HepG2 (cell line): ENCODE measurements at regions not wholly inside any gene's neighbourhood (a gene's known extent, or its start where the extent isn't known, plus 50 kb on each side); places are given as distances from the start of the nearest gene placed in this dataset.

Source experiments
- ATAC-seq: fragments of 200-7000 bp; cut with Tn5 transposase; 3 replicates; pipeline ENCODE4 v1.9.1; 2020; ENCODE audit warnings: mild to moderate bottlenecking, moderate library complexity
- BruUV-seq: library from RNA; stranded (reverse); fragments of 400-500 nt; replicated peaks from 2 replicates; lab custom pipeline; 2021; lab: Mats Ljungman, UMichigan
- CTCF ChIA-PET: fragments of 300-600 bp; formaldehyde crosslinking; extraction: SDS; loops from one replicate; lab custom pipeline; 2021; ENCODE audit warnings: low total read pairs, inconsistent platforms, low intra/inter-chr PET ratio; lab: Yijun Ruan, JAX
- POLR2A ChIA-PET: fragments of 350-600 bp; sonication (Branson Sonifier 250); formaldehyde crosslinking; loops from one replicate; lab custom pipeline; 2020; ENCODE audit warnings: antibody characterized with exemption, inconsistent platforms; lab: Yijun Ruan, JAX
- DNase-seq: peaks from one replicate; pipeline ENCODE4 v3.0.0-alpha.2; 2015; ENCODE audit warnings: low spot score
- FAIRE-seq: peaks from 3 replicates; lab custom pipeline; 2011; peaks lifted over from hg19 to GRCh38; lab: Jason Lieb, UNC
- H2AFZ ChIP-seq: one replicate; pipeline ENCODE4 v1.6.1; 2011; ENCODE audit warnings: low read length, inconsistent platforms
- H3K27ac ChIP-seq: fragments of 300-600 bp; 3 replicates; pipeline ENCODE4 v1.8.0; 2011; ENCODE audit warnings: mixed run types, mild to moderate bottlenecking, mixed read lengths, low read length, inconsistent platforms; ENCODE audit not compliant: insufficient read depth; ENCODE audit errors: extremely low read length
- H3K27me3 ChIP-seq, 2 experiments: fragments of 200-600 bp in 1 of 2; 2 replicates in 1 of 2; 3 replicates in 1 of 2; pipeline versions ENCODE4 v1.6.0 to v1.8.0; 2011; ENCODE audit warnings: low read length in 2 of 2, mild to moderate bottlenecking in 2 of 2, moderate library complexity in 2 of 2, inconsistent platforms in 1 of 2; ENCODE audit not compliant: insufficient read depth in 2 of 2, control insufficient read depth in 1 of 2
- H3K36me3 ChIP-seq, 2 experiments: fragments of 200-600 bp in 1 of 2; replicated peaks in 1 of 2; 2 replicates in 1 of 2; 3 replicates in 1 of 2; pipeline versions ENCODE4 v1.5.1 to v1.8.0; 2011; ENCODE audit warnings: low read length in 2 of 2, inconsistent platforms in 1 of 2; ENCODE audit not compliant: insufficient read depth in 2 of 2, control insufficient read depth in 1 of 2
- H3K4me1 ChIP-seq: 2 replicates; pipeline ENCODE4 v1.5.1; 2012; ENCODE audit warnings: low read length, inconsistent platforms; ENCODE audit not compliant: insufficient read depth
- H3K4me2 ChIP-seq: 2 replicates; pipeline ENCODE4 v1.6.0; 2011; ENCODE audit warnings: low read depth, low read length, inconsistent platforms
- H3K4me3 ChIP-seq, 3 experiments: fragments of 200-600 bp in 1 of 3; sonication (generic), shearing (Covaris generic) in 1 of 3; replicated peaks in 1 of 3; 2 replicates each; pipeline ENCODE4 v1.5.1; 2011 to 2016; ENCODE audit warnings: low read length in 3 of 3, inconsistent platforms in 2 of 3, low read depth in 2 of 3, mild to moderate bottlenecking in 2 of 3, control low read depth in 1 of 3, mixed read lengths in 1 of 3; ENCODE audit not compliant: insufficient read depth in 1 of 3
- H3K79me2 ChIP-seq: one replicate; pipeline ENCODE4 v1.6.1; 2011; ENCODE audit warnings: low read length, inconsistent platforms; ENCODE audit not compliant: insufficient read depth
- H3K9ac ChIP-seq: 2 replicates; pipeline ENCODE4 v1.6.0; 2011; ENCODE audit warnings: mild to moderate bottlenecking, low read depth, low read length, inconsistent platforms; ENCODE audit not compliant: insufficient read depth
- H3K9me3 ChIP-seq: 2 replicates; pipeline ENCODE4 v1.5.1; 2012; ENCODE audit warnings: mild to moderate bottlenecking, low read length
- H4K20me1 ChIP-seq: 2 replicates; pipeline ENCODE4 v1.6.0; 2011; ENCODE audit warnings: inconsistent platforms, mild to moderate bottlenecking, low read length, moderate library complexity; ENCODE audit not compliant: insufficient read depth
- ARNT ChIP-seq: fragments of 450-650 bp; IDR thresholded peaks from 2 replicates; pipeline ENCODE4 v1.6.1; 2017
- CREB1 ChIP-seq, 2 experiments: fragments of 450-650 bp in 1 of 2; IDR thresholded peaks; 2 replicates each; pipeline ENCODE4 v1.6.1; 2016 to 2017; ENCODE audit warnings: control low read depth in 1 of 2, mild to moderate bottlenecking in 1 of 2, missing compliant biosample characterization in 1 of 2, missing genetic modification characterization in 1 of 2
- EEA1 ChIP-seq: sonication (generic); formaldehyde crosslinking; IDR thresholded peaks from 2 replicates; pipeline ENCODE4 v1.5.1; 2020; ENCODE audit warnings: mild to moderate bottlenecking, missing genetic modification reagents, borderline replicate concordance
- GZF1 ChIP-seq: sonication (generic); formaldehyde crosslinking; IDR thresholded peaks from 2 replicates; pipeline ENCODE4 v1.5.1; 2020; ENCODE audit warnings: mild to moderate bottlenecking, missing genetic modification reagents
- HNRNPL ChIP-seq: fragments of 200-400 bp; formaldehyde crosslinking; IDR thresholded peaks from 2 replicates; pipeline ENCODE4 v1.6.1; 2017; ENCODE audit warnings: mild to moderate bottlenecking, low read depth, low read length
- KLF11 ChIP-seq: IDR thresholded peaks from 2 replicates; pipeline ENCODE4 v1.6.1; 2016; ENCODE audit warnings: missing compliant biosample characterization
- KMT2A ChIP-seq: sonication (generic); formaldehyde crosslinking; IDR thresholded peaks from 2 replicates; pipeline ENCODE4 v1.4.0; 2020; ENCODE audit warnings: missing genetic modification reagents
- NCOA2 ChIP-seq: sonication (generic); formaldehyde crosslinking; IDR thresholded peaks from 2 replicates; pipeline ENCODE4 v1.8.0; 2022; ENCODE audit warnings: inconsistent platforms
- SMARCC2 ChIP-seq: fragments of 450-650 bp; IDR thresholded peaks from 2 replicates; pipeline ENCODE4 v1.6.1; 2017; ENCODE audit warnings: antibody characterized with exemption, mild to moderate bottlenecking
- SRSF1 ChIP-seq: fragments of 200-400 bp; formaldehyde crosslinking; optimal IDR thresholded peaks from 2 replicates; pipeline ENCODE3; 2017; ENCODE audit warnings: mild to moderate bottlenecking, low read depth, low read length, moderate library complexity
- TEAD3 ChIP-seq: optimal IDR thresholded peaks from 2 replicates; pipeline ENCODE3; 2016; ENCODE audit warnings: borderline replicate concordance
- YY1 ChIP-seq: IDR thresholded peaks from 2 replicates; pipeline ENCODE4 v1.6.1; 2011; ENCODE audit warnings: low read length, low read depth, moderate library complexity, mild to moderate bottlenecking; ENCODE audit not compliant: insufficient read depth, insufficient replicate concordance
- ZNF10 ChIP-seq: sonication (generic); formaldehyde crosslinking; IDR thresholded peaks from 2 replicates; pipeline ENCODE4 v1.4.0; 2020; ENCODE audit warnings: mild to moderate bottlenecking, low read depth, missing genetic modification reagents, borderline replicate concordance
- ZNF230 ChIP-seq: sonication (generic); formaldehyde crosslinking; IDR thresholded peaks from 2 replicates; pipeline ENCODE4 v1.4.0; 2020; ENCODE audit warnings: mild to moderate bottlenecking, missing genetic modification reagents
- ZNF431 ChIP-seq: sonication (generic); formaldehyde crosslinking; IDR thresholded peaks from 2 replicates; pipeline ENCODE4 v1.9.0; 2022; ENCODE audit warnings: missing genetic modification reagents, low read depth, mild to moderate bottlenecking, borderline replicate concordance
- ZNF441 ChIP-seq: sonication (generic); formaldehyde crosslinking; IDR thresholded peaks from 2 replicates; pipeline ENCODE4 v1.7.0; 2021; ENCODE audit warnings: missing genetic modification reagents, borderline replicate concordance
- ZNF703 ChIP-seq: sonication (generic); formaldehyde crosslinking; IDR thresholded peaks from 2 replicates; pipeline ENCODE4 v1.5.1; 2020; ENCODE audit warnings: missing genetic modification reagents, mild to moderate bottlenecking, moderate library complexity, borderline replicate concordance
- ZSCAN25 ChIP-seq: sonication (generic); formaldehyde crosslinking; IDR thresholded peaks from 2 replicates; pipeline ENCODE4 v1.8.0; 2022; ENCODE audit warnings: mild to moderate bottlenecking, missing genetic modification reagents
- WGBS: methylation state at CpG from one replicate; pipeline ENCODE4 v1.1.6; 2017; ENCODE audit warnings: low lambda C conversion rate; 5-methylcytosine and 5-hydroxymethylcytosine counted together
- in situ Hi-C: cut with HindIII; loops from 2 replicates; pipeline ENCODE4 v1.10.0; 2017; ENCODE audit warnings: low pct_unique_long_range_greater_than_20kb; ENCODE audit not compliant: extremely low pct_ligation_motif_present
- intact Hi-C: fragments of 100-400 bp; cut with micrococcal nuclease; formaldehyde crosslinking; loops from one replicate; pipeline ENCODE4 v1.10.0; 2022; ENCODE audit not compliant: unreplicated experiment
- TF ChIP-seq, protein P1 (sequence below): IDR thresholded peaks from 2 replicates; pipeline ENCODE4 v1.6.1; 2016; ENCODE audit warnings: mild to moderate bottlenecking, missing biosample characterization, missing genetic modification reagents
- TF ChIP-seq, protein P2 (sequence below): sonication (generic); formaldehyde crosslinking; IDR thresholded peaks from 2 replicates; pipeline ENCODE4 v1.4.0; 2020; ENCODE audit warnings: missing genetic modification reagents

DNA sequence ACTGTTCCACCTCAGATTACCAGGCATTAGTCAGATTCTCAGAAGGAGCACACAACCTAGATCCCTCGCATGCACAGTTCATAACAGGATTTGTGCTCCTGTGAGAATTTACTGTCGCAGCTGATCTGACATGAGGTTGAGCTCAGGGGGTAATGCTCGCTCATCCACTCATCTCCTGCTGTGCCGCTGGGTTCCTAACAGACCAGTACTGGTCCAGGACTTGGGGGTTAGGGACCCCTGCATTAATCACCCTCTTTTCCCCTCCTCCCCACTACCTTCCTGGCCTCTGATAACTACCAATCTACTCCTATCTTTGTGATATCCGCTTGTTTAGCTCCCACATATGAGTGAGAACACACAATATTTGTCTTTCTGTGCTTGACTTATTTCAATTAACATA lies 83.5 kb upstream of the FSHB start:
- in situ Hi-C loops (no loop called here), intact Hi-C loops (no loop called here)
- no peak overlapping the region for H3K9ac ChIP-seq
- H3K9me3 ChIP-seq: no peaks in the 10 kb centered on the region
- no TSS peak for BruUV-seq
- no peak overlapping the region for H2AFZ ChIP-seq
- no peak for DNase-seq
- TF ChIP-seq, protein P1, sequence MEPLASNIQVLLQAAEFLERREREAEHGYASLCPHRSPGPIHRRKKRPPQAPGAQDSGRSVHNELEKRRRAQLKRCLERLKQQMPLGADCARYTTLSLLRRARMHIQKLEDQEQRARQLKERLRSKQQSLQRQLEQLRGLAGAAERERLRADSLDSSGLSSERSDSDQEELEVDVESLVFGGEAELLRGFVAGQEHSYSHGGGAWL (CRISPR knock-in tag): no peak
- TF ChIP-seq SRSF1 (no peak), CREB1 (IDR thresholded peaks at IDR 0.05) (no peak), CREB1 (CRISPR knock-in tag; IDR thresholded peaks at IDR 0.05) (no peak), EEA1 (CRISPR knock-in tag) (no peak), ZNF431 (CRISPR knock-in tag) (no peak), ZSCAN25 (CRISPR knock-in tag) (no peak), HNRNPL (no peak), ZNF230 (CRISPR knock-in tag) (no peak), GZF1 (no peak), TEAD3 (CRISPR knock-in tag) (no peak)
- no peaks in the 10 kb centered on the region for H3K27me3 ChIP-seq
- H3K27ac ChIP-seq: no peak overlapping the region
- no peak overlapping the region for H3K4me3 ChIP-seq
- ChIA-PET POLR2A (no interaction called here), CTCF (no interaction called here)
- H3K4me2 ChIP-seq: no peak overlapping the region
- H3K36me3 ChIP-seq: no peaks in the 10 kb centered on the region
- H3K4me1 ChIP-seq: no peaks in the 10 kb centered on the region
- 14% methylated on average over 5 of the region's 5 CpGs for WGBS
- ATAC-seq: no peak
- FAIRE-seq: no peak
- H4K20me1 ChIP-seq: no peaks in the 10 kb centered on the region
- no peaks in the 10 kb centered on the region for H3K79me2 ChIP-seq

DNA sequence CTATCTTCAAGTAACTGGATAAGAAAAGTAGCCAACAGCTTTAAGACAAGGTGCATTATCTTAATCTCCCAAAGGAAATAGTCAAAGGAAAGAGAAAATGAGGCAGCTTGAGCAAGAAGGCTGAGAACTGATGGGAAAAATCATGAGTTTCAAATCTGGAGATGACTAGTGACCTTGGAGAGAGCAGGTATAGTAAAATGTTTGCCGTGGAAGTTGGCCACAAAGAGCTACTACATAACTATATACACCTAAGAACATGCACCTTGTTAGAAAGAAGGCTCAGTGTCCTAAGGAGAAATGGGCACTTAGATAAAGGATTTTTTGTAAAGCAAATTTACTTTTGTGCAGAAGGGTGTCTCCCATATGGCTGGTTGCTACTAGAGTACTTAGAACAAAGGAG lies 80.8 kb upstream of the FSHB start:
- Histone ChIP-seq H3K9ac (no peak overlapping the region), H4K20me1 (no peaks in the 10 kb centered on the region), H3K4me2 (no peak overlapping the region), H3K27ac (no peak overlapping the region), H3K36me3 (no peaks in the 10 kb centered on the region), H3K79me2 (no peaks in the 10 kb centered on the region), H3K27me3 (no peaks in the 10 kb centered on the region), H3K4me3 (no peak overlapping the region), H3K9me3 (no peaks in the 10 kb centered on the region), H2AFZ (no peak overlapping the region), H3K4me1 (no peaks in the 10 kb centered on the region)
- ChIA-PET POLR2A (no interaction called here), CTCF (no interaction called here)
- FAIRE-seq: no peak
- TF ChIP-seq YY1 (no peak), KMT2A (CRISPR knock-in tag) (no peak), ZNF441 (no peak), ARNT (no peak), ZNF703 (CRISPR knock-in tag) (no peak), KLF11 (CRISPR knock-in tag) (no peak), NCOA2 (no peak), ZNF10 (CRISPR knock-in tag) (no peak), SMARCC2 (no peak)
- TF ChIP-seq, protein P2, sequence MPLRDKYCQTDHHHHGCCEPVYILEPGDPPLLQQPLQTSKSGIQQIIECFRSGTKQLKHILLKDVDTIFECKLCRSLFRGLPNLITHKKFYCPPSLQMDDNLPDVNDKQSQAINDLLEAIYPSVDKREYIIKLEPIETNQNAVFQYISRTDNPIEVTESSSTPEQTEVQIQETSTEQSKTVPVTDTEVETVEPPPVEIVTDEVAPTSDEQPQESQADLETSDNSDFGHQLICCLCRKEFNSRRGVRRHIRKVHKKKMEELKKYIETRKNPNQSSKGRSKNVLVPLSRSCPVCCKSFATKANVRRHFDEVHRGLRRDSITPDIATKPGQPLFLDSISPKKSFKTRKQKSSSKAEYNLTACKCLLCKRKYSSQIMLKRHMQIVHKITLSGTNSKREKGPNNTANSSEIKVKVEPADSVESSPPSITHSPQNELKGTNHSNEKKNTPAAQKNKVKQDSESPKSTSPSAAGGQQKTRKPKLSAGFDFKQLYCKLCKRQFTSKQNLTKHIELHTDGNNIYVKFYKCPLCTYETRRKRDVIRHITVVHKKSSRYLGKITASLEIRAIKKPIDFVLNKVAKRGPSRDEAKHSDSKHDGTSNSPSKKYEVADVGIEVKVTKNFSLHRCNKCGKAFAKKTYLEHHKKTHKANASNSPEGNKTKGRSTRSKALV (CRISPR knock-in tag): no peak
- DNase-seq: no peak
- BruUV-seq: no TSS peak
- WGBS: 5% methylated on average over 1 of the region's 1 CpG
- ATAC-seq: no peak
- in situ Hi-C loops: no loop called here
- intact Hi-C loops: no loop called here
